Lung (tissue), 11 donors: ENCODE measurements at regions not wholly inside any gene's neighbourhood (a gene's known extent, or its start where the extent isn't known, plus 50 kb on each side); places are given as distances from the start of the nearest gene placed in this dataset.

Experiments
- ATAC-seq: fragments of 200-7000 bp; cut with Tn5 transposase; one replicate; pipeline ENCODE4 v1.9.1; 2020; ENCODE audit warnings: moderate number of reproducible peaks; ENCODE audit not compliant: insufficient read depth, low FRiP score
- DNase-seq, 3 donors: peaks; one replicate each; pipeline ENCODE4 v3.0.0-alpha.2; 2013 to 2017
- H3K27ac ChIP-seq, 2 donors: one replicate each; pipeline ENCODE4 v1.5.1; 2013; ENCODE audit warnings: mild to moderate bottlenecking in 2 of 2, moderate library complexity in 2 of 2, control low read depth in 1 of 2, inconsistent platforms in 1 of 2, low read depth in 1 of 2, low read length in 1 of 2
- H3K27me3 ChIP-seq, 3 donors: one replicate each; pipeline ENCODE4 v1.5.1; 2013; ENCODE audit warnings: low read length in 2 of 3; ENCODE audit not compliant: control insufficient read depth in 3 of 3, insufficient read depth in 3 of 3
- H3K36me3 ChIP-seq, 4 donors: one replicate each; pipeline ENCODE4 v1.5.1; 2013; ENCODE audit warnings: low read length in 4 of 4, mild to moderate bottlenecking in 1 of 4, moderate library complexity in 1 of 4; ENCODE audit not compliant: control insufficient read depth in 4 of 4, insufficient read depth in 4 of 4
- H3K4me1 ChIP-seq, 5 donors: one replicate each; pipeline ENCODE4 v1.5.1; 2013; ENCODE audit warnings: low read length in 5 of 5, mild to moderate bottlenecking in 2 of 5, moderate library complexity in 1 of 5; ENCODE audit not compliant: control insufficient read depth in 5 of 5, insufficient read depth in 5 of 5
- H3K4me3 ChIP-seq: one replicate; pipeline ENCODE4 v1.5.1; 2013; ENCODE audit warnings: mild to moderate bottlenecking, control low read depth, moderate library complexity
- H3K9ac ChIP-seq, 2 donors: one replicate each; pipeline ENCODE4 v1.5.1; 2013; ENCODE audit warnings: low read length in 2 of 2, control low read depth in 1 of 2; ENCODE audit not compliant: insufficient read depth in 1 of 2
- H3K9me3 ChIP-seq, 4 donors: one replicate each; pipeline ENCODE4 v1.5.1; 2013; ENCODE audit warnings: low read length in 3 of 4, mild to moderate bottlenecking in 1 of 4, moderate library complexity in 1 of 4; ENCODE audit not compliant: control insufficient read depth in 4 of 4, insufficient read depth in 3 of 4
- CTCF ChIP-seq: IDR thresholded peaks from 2 replicates; pipeline ENCODE4 v1.5.1; 2012; ENCODE audit warnings: mild to moderate bottlenecking; ENCODE audit errors: control extremely low read depth, extremely low read depth
- WGBS, 2 donors: extraction: QIAGEN DNeasy Blood & Tissue Kit; methylation state at CpG; one replicate each; pipeline ENCODE4 v1.1.7; 2013; 5-methylcytosine and 5-hydroxymethylcytosine counted together
- donor health status: control.
- donor health status: control.
- donor health status: Bipolar disorder and iron deficiency.
- donor health status: healthy.
- donor health status: DM: yes; HTN: yes; CAD: no.

DNA sequence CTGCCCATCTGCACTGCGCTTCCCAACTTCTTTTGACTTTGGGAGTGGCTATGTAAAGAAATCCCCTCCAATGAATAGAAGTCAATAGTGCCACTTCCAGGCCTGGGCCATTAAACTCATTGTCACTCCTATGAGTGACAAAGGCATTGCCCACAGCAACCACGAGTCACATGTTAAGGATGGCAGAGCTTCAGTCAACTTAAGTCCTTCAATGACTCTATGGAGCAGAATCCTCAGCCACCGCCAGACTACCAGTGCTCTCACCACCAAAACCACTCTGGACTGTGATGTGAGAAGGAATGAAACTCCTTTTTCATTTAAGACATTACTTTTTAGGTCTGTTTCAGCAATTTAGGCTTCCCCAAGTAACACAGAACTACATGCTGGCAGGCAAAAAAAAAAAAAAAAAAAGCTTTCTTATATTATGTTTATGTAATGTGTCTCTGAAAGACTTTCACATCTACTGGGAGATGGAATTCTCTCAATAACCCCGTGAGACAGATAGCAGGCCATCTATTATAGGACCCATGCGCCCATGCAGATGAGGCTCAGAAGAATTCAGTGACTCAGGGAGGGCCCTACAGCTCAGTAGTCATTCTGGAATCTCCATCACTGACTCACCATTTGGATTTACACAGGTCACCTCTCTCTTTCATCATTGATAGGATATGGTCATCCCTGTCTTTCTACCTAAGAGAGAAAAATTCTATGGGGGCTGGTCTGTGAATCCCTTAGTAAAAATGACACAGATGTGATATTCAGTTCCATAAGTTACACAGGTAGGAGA is 180.5 kb downstream of the CEMIP2 start:
- H3K4me1 ChIP-seq: peaks cover 0 to 2% (median 0%) of the 10 kb centered on the region in 5 donors
- no peak overlapping the region for H3K27ac ChIP-seq
- no peak overlapping the region for H3K4me3 ChIP-seq
- no peaks in the 10 kb centered on the region for H3K9me3 ChIP-seq
- TF ChIP-seq CTCF: no peak
- DNase-seq (no peak), ATAC-seq (no peak)
- H3K9ac ChIP-seq: no peak overlapping the region
- H3K27me3 ChIP-seq: no peaks in the 10 kb centered on the region
- 88 to 90% methylated on average over 5 of the region's 5 CpGs for WGBS, 2 donors
- no peaks in the 10 kb centered on the region for H3K36me3 ChIP-seq

DNA sequence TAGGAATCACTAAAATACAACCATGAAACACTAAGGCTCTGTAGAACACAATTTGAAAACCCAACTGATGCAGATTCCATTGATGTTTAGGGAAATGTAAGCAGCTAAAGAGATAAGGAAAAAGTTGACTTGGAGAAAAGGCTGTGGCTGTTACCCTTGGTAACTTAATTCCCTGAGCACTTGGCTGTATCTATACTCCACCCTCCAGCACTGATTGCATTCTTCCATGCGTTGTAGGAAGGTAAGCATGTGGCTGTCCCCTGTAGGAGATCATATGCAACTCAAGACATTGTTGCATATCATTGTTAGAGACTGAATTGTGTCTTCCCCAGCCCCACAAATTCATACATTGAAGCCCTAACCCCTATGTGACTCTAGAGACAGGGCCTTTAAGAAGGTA is 184.5 kb downstream of the CEMIP2 start:
- no peak overlapping the region for H3K9ac ChIP-seq
- no peak for ATAC-seq
- TF ChIP-seq CTCF: no peak
- H3K27me3 ChIP-seq: no peaks in the 10 kb centered on the region
- no peak overlapping the region for H3K4me3 ChIP-seq
- WGBS, 2 donors: 58 to 84% methylated on average over 1 of the region's 1 CpG
- no peaks in the 10 kb centered on the region for H3K9me3 ChIP-seq
- H3K27ac ChIP-seq: no peak overlapping the region
- no peak for DNase-seq
- no peaks in the 10 kb centered on the region for H3K4me1 ChIP-seq
- H3K36me3 ChIP-seq: no peaks in the 10 kb centered on the region

GRCh38 chr9:71582347-71582746 is 186.0 kb downstream of the CEMIP2 start:
- Histone ChIP-seq H3K9ac (no peak overlapping the region), H3K9me3 (no peaks in the 10 kb centered on the region), H3K4me1 (no peaks in the 10 kb centered on the region), H3K36me3 (no peaks in the 10 kb centered on the region), H3K4me3 (no peak overlapping the region), H3K27ac (no peak overlapping the region), H3K27me3 (no peaks in the 10 kb centered on the region)
- no peak for ATAC-seq
- no peak for TF ChIP-seq CTCF
- no peak for DNase-seq
- WGBS, 2 donors: 75 to 91% methylated on average over 2 of the region's 2 CpGs

DNA sequence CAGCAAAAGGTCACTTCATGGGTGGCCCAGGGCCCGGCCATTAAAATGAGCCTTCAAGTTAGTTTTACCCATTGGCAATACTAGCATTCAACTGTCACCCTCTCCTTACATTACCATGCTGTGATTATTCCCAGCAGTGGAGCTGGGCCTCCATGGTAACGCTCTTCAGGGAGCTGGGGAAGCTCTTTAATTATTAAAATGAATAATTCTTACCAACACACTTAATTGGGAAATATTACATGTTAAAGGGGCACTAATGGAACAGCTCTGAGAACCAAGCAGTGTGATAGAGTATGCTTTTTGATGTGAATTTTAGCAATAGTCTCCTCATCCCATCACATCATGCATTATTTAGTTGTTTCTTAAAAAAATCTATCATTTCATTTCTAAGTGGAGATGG is 187.2 kb downstream of the CEMIP2 start:
- H3K27me3 ChIP-seq: no peaks in the 10 kb centered on the region
- ATAC-seq (no peak), DNase-seq (no peak)
- no peak overlapping the region for H3K9ac ChIP-seq
- no peak for TF ChIP-seq CTCF
- H3K9me3 ChIP-seq: no peaks in the 10 kb centered on the region
- no peak overlapping the region for H3K4me3 ChIP-seq
- H3K27ac ChIP-seq: no peak overlapping the region
- 88 to 92% methylated on average over 2 of the region's 2 CpGs for WGBS, 2 donors
- H3K36me3 ChIP-seq: no peaks in the 10 kb centered on the region
- H3K4me1 ChIP-seq: no peaks in the 10 kb centered on the region
